ENCODE measurements at regions not wholly inside any gene's neighbourhood (a gene's known extent, or its start where the extent isn't known, plus 50 kb on each side); places are given as distances from the start of the nearest gene placed in this dataset.

DNA sequence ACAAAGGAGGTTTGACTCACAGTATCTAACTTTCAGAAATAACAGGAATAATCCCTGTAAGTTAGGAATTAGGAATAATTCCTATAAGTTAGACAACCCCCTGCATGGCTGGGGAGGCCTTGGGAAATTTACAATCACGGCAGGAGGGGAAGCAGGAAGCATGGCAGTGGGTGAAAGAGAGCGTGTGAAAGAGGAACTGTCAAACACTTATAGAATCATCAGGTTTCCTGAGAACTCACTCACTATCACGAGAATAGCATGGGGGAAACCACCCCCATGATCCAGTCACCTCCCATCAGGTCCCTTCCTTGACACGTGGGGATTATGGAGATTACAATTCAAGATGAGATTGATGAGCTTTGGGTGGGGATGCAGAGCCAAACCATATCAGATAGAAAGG is 385.5 kb downstream of the IL20RB start:
- Histone ChIP-seq H3K9me3 (ENCODE audit: control insufficient read depth, low read length) (peaks cover 9% of the 10 kb centered on the region), H2BK12ac (ENCODE audit: low read length in 2 of 2) (no peak overlapping the region)
- 40% methylated on average over 1 of the region's 4 CpGs for WGBS

DNA sequence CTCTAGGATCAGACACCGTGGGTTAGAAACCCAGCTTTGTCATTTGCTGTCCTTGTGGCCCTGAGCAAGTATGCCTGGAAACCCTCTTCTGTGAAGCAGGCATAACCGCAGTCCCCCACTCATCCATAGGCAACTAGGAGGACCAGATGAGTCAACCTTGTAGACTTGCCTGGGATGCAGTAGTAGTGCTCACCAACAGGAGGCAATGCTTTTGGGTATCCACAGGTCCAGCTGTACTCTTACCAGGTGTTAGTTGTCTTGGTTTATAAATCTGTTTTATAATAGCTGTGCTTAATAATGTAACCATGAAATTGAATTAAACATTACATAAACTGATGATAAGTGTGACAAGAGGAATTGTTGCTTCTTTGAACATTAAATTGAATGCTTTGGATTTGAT is 389.3 kb downstream of the IL20RB start:
- H2AK5ac ChIP-seq (ENCODE audit: low read length, severe bottlenecking): no peak overlapping the region
- no peak overlapping the region for H2AFZ ChIP-seq (ENCODE audit: low read depth, low read length)
- H4K91ac ChIP-seq (ENCODE audit: low read length): no peak overlapping the region
- H3K4me1 ChIP-seq (ENCODE audit: control insufficient read depth, insufficient read depth, low read depth, low read length): no peaks in the 10 kb centered on the region
- no peak overlapping the region for H3K9ac ChIP-seq (ENCODE audit: low read length)
- no peak overlapping the region for H2BK15ac ChIP-seq (ENCODE audit: low read depth, poor library complexity, severe bottlenecking)
- no peak overlapping the region for H3K4me2 ChIP-seq (ENCODE audit: low read length, poor library complexity, severe bottlenecking)
- no peaks in the 10 kb centered on the region for H3K79me1 ChIP-seq (replicated peaks; ENCODE audit: low read length, poor library complexity, severe bottlenecking)
- no peak overlapping the region for H3K23ac ChIP-seq (ENCODE audit: low read length in 2 of 2)
- H3K14ac ChIP-seq (ENCODE audit: low read length in 2 of 2): no peak overlapping the region
- H2BK12ac ChIP-seq (ENCODE audit: low read length in 2 of 2): no peak overlapping the region
- 45% methylated on average over 1 of the region's 2 CpGs for WGBS
- no peak overlapping the region for H2BK5ac ChIP-seq (ENCODE audit: low read depth, low read length, poor library complexity, severe bottlenecking)
- H3K27ac ChIP-seq (ENCODE audit: low read length, poor library complexity, severe bottlenecking): no peak overlapping the region
- no peak overlapping the region for H3K18ac ChIP-seq (ENCODE audit: low read depth in 1 of 2, low read length in 2 of 2)
- no peak overlapping the region for H3K4me3 ChIP-seq (ENCODE audit: insufficient read depth in 1 of 2, low read depth in 1 of 2, low read length in 2 of 2)
- no peak overlapping the region for H4K8ac ChIP-seq (ENCODE audit: low read length)
- peaks cover 6% of the 10 kb centered on the region for H3K9me3 ChIP-seq (ENCODE audit: control insufficient read depth, low read length)
- no peak overlapping the region for H3K4ac ChIP-seq (ENCODE audit: low read depth in 1 of 2, low read length in 2 of 2)
- no peaks in the 10 kb centered on the region for H3K27me3 ChIP-seq (ENCODE audit: control insufficient read depth in 1 of 2, insufficient read depth in 1 of 2, low read length in 2 of 2)
- no peak overlapping the region for H2BK120ac ChIP-seq (ENCODE audit: low read depth, low read length)
- no peaks in the 10 kb centered on the region for H3K36me3 ChIP-seq (ENCODE audit: control insufficient read depth in 1 of 2, insufficient read depth in 2 of 2, low read depth in 1 of 2, low read length in 2 of 2)
- no peak for DNase-seq

More for the DNA sequence above, 385.5 kb downstream of the IL20RB start:
- no peak overlapping the region for H2AK5ac ChIP-seq (ENCODE audit: low read length, severe bottlenecking)
- H4K8ac ChIP-seq (ENCODE audit: low read length): no peak overlapping the region
- no peak overlapping the region for H3K9ac ChIP-seq (ENCODE audit: low read length)
- no peak overlapping the region for H3K27ac ChIP-seq (ENCODE audit: low read length, poor library complexity, severe bottlenecking)
- H3K14ac ChIP-seq (ENCODE audit: low read length in 2 of 2): no peak overlapping the region
- H3K23ac ChIP-seq (ENCODE audit: low read length in 2 of 2): no peak overlapping the region
- H3K18ac ChIP-seq (ENCODE audit: low read depth in 1 of 2, low read length in 2 of 2): no peak overlapping the region
- H3K4me2 ChIP-seq (ENCODE audit: low read length, poor library complexity, severe bottlenecking): no peak overlapping the region
- H3K4me1 ChIP-seq (ENCODE audit: control insufficient read depth, insufficient read depth, low read depth, low read length): no peaks in the 10 kb centered on the region
- H3K4ac ChIP-seq (ENCODE audit: low read depth in 1 of 2, low read length in 2 of 2): no peak overlapping the region
- no peak overlapping the region for H2BK5ac ChIP-seq (ENCODE audit: low read depth, low read length, poor library complexity, severe bottlenecking)
- H4K91ac ChIP-seq (ENCODE audit: low read length): no peak overlapping the region
- no peak overlapping the region for H2BK15ac ChIP-seq (ENCODE audit: low read depth, poor library complexity, severe bottlenecking)
- H3K27me3 ChIP-seq (ENCODE audit: control insufficient read depth in 1 of 2, insufficient read depth in 1 of 2, low read length in 2 of 2): no peaks in the 10 kb centered on the region
- no peak overlapping the region for H3K4me3 ChIP-seq (ENCODE audit: insufficient read depth in 1 of 2, low read depth in 1 of 2, low read length in 2 of 2)
- no peak for DNase-seq
- no peaks in the 10 kb centered on the region for H3K36me3 ChIP-seq (ENCODE audit: control insufficient read depth in 1 of 2, insufficient read depth in 2 of 2, low read depth in 1 of 2, low read length in 2 of 2)
- H2BK120ac ChIP-seq (ENCODE audit: low read depth, low read length): no peak overlapping the region
- no peaks in the 10 kb centered on the region for H3K79me1 ChIP-seq (replicated peaks; ENCODE audit: low read length, poor library complexity, severe bottlenecking)
- no peak overlapping the region for H2AFZ ChIP-seq (ENCODE audit: low read depth, low read length)

DNA sequence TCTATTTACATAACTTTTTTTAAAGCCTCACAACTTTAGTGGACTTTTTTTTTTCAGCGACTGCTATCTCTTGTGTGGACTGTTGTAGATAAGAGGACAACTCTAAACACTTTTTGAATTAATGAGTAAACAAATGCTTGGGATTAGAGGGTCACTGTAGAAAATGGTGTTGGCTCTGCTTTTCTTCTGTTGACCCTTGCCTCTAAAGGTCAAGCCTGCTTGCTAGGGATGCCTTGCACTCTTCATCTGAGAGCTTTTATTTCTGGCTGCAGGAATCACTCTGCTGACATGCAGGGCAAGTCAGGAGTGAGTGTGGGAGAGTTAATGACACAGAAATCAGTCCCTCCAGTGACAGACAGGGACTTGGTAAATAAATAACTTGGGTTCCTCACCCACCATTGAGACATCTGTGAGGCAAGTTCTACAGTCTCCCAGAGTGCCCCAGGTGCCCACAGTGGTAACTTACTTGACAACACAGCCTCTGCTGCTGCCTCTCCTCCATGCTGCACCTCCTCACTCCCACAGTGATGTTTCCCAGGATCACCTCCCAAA is 390.1 kb downstream of the IL20RB start:
- no peak overlapping the region for H3K4me3 ChIP-seq (ENCODE audit: insufficient read depth in 1 of 2, low read depth in 1 of 2, low read length in 2 of 2)
- no peak overlapping the region for H3K4ac ChIP-seq (ENCODE audit: low read depth in 1 of 2, low read length in 2 of 2)
- H3K9ac ChIP-seq (ENCODE audit: low read length): no peak overlapping the region
- no peak overlapping the region for H2BK12ac ChIP-seq (ENCODE audit: low read length in 2 of 2)
- no peak overlapping the region for H2BK5ac ChIP-seq (ENCODE audit: low read depth, low read length, poor library complexity, severe bottlenecking)
- DNase-seq: no peak
- peaks cover 6% of the 10 kb centered on the region for H3K9me3 ChIP-seq (ENCODE audit: control insufficient read depth, low read length)
- 10% methylated on average over 1 of the region's 1 CpG for WGBS
- H3K23ac ChIP-seq (ENCODE audit: low read length in 2 of 2): no peak overlapping the region
- H3K4me2 ChIP-seq (ENCODE audit: low read length, poor library complexity, severe bottlenecking): no peak overlapping the region
- H3K27ac ChIP-seq (ENCODE audit: low read length, poor library complexity, severe bottlenecking): no peak overlapping the region
- H2AK5ac ChIP-seq (ENCODE audit: low read length, severe bottlenecking): no peak overlapping the region
- H3K18ac ChIP-seq (ENCODE audit: low read depth in 1 of 2, low read length in 2 of 2): no peak overlapping the region
- H4K91ac ChIP-seq (ENCODE audit: low read length): no peak overlapping the region
- H3K36me3 ChIP-seq (ENCODE audit: control insufficient read depth in 1 of 2, insufficient read depth in 2 of 2, low read depth in 1 of 2, low read length in 2 of 2): no peaks in the 10 kb centered on the region
- no peaks in the 10 kb centered on the region for H3K27me3 ChIP-seq (ENCODE audit: control insufficient read depth in 1 of 2, insufficient read depth in 1 of 2, low read length in 2 of 2)
- no peak overlapping the region for H2BK120ac ChIP-seq (ENCODE audit: low read depth, low read length)
- H3K4me1 ChIP-seq (ENCODE audit: control insufficient read depth, insufficient read depth, low read depth, low read length): no peaks in the 10 kb centered on the region
- no peak overlapping the region for H3K14ac ChIP-seq (ENCODE audit: low read length in 2 of 2)
- H4K8ac ChIP-seq (ENCODE audit: low read length): no peak overlapping the region
- H2AFZ ChIP-seq (ENCODE audit: low read depth, low read length): no peak overlapping the region
- H2BK15ac ChIP-seq (ENCODE audit: low read depth, poor library complexity, severe bottlenecking): no peak overlapping the region
- no peaks in the 10 kb centered on the region for H3K79me1 ChIP-seq (replicated peaks; ENCODE audit: low read length, poor library complexity, severe bottlenecking)

DNA sequence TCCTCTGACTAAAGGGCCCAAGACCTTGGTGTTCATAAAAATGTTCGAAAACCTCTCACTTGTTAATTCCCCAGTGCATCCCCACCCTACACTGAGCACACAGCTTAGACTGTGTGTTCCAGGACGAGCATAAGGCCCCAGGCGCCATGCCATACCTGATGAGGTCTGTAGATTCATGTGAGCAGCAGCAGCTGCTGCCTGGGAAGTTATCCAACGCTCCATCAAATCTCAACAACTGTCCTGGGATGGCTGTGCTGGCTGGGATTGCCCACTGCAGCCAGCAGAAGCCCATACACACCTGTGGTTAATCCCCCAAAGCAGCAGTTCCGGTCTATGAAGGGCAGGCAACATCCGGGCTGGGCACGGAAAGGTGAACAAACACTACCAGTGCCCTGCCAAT is 391.2 kb downstream of the IL20RB start:
- H4K8ac ChIP-seq (ENCODE audit: low read length): no peak overlapping the region
- H2BK15ac ChIP-seq (ENCODE audit: low read depth, poor library complexity, severe bottlenecking): no peak overlapping the region
- no peak overlapping the region for H4K91ac ChIP-seq (ENCODE audit: low read length)
- no peak overlapping the region for H3K9ac ChIP-seq (ENCODE audit: low read length)
- H3K9me3 ChIP-seq (ENCODE audit: control insufficient read depth, low read length): peaks cover 6% of the 10 kb centered on the region
- no peak overlapping the region for H2BK5ac ChIP-seq (ENCODE audit: low read depth, low read length, poor library complexity, severe bottlenecking)
- 53% methylated on average over 7 of the region's 7 CpGs for WGBS
- H2AK5ac ChIP-seq (ENCODE audit: low read length, severe bottlenecking): no peak overlapping the region
- no peak overlapping the region for H3K18ac ChIP-seq (ENCODE audit: low read depth in 1 of 2, low read length in 2 of 2)
- no peak overlapping the region for H2AFZ ChIP-seq (ENCODE audit: low read depth, low read length)
- H3K27me3 ChIP-seq (ENCODE audit: control insufficient read depth in 1 of 2, insufficient read depth in 1 of 2, low read length in 2 of 2): no peaks in the 10 kb centered on the region
- no peak overlapping the region for H3K4ac ChIP-seq (ENCODE audit: low read depth in 1 of 2, low read length in 2 of 2)
- no peaks in the 10 kb centered on the region for H3K79me1 ChIP-seq (replicated peaks; ENCODE audit: low read length, poor library complexity, severe bottlenecking)
- no peak overlapping the region for H2BK12ac ChIP-seq (ENCODE audit: low read length in 2 of 2)
- no peaks in the 10 kb centered on the region for H3K4me1 ChIP-seq (ENCODE audit: control insufficient read depth, insufficient read depth, low read depth, low read length)
- DNase-seq: no peak
- H3K36me3 ChIP-seq (ENCODE audit: control insufficient read depth in 1 of 2, insufficient read depth in 2 of 2, low read depth in 1 of 2, low read length in 2 of 2): no peaks in the 10 kb centered on the region
- no peak overlapping the region for H3K27ac ChIP-seq (ENCODE audit: low read length, poor library complexity, severe bottlenecking)
- H3K4me3 ChIP-seq (ENCODE audit: insufficient read depth in 1 of 2, low read depth in 1 of 2, low read length in 2 of 2): no peak overlapping the region
- H3K4me2 ChIP-seq (ENCODE audit: low read length, poor library complexity, severe bottlenecking): no peak overlapping the region
- no peak overlapping the region for H3K14ac ChIP-seq (ENCODE audit: low read length in 2 of 2)
- H3K23ac ChIP-seq (ENCODE audit: low read length in 2 of 2): no peak overlapping the region
- no peak overlapping the region for H2BK120ac ChIP-seq (ENCODE audit: low read depth, low read length)

Measured in mesenchymal stem cell (in vitro differentiated cells and primary cell).